ENCODE measurements at regions not wholly inside any gene's neighbourhood (a gene's known extent, or its start where the extent isn't known, plus 50 kb on each side); places are given as distances from the start of the nearest gene placed in this dataset.

DNA sequence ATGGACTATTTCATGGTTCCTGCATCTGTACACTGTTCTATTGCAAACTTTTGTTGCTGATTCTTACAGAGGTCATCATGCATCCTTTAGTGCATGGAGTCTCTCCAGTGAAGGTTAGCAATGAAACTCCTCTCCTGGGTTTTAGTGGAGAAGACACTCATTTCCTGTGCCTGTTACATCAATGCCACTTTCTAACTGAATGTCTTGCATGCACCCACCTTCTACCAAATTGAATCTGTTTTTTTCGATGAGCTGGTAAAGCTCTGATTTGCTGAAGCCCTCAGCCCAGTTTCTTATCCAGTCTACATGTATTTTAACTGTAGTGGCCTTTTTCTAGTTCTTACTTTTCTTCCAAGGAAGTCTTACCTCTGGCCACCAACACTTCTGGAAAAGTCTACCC, 591.8 kb upstream of the ADAMTS16 start:
- TF ChIP-seq, protein P1, sequence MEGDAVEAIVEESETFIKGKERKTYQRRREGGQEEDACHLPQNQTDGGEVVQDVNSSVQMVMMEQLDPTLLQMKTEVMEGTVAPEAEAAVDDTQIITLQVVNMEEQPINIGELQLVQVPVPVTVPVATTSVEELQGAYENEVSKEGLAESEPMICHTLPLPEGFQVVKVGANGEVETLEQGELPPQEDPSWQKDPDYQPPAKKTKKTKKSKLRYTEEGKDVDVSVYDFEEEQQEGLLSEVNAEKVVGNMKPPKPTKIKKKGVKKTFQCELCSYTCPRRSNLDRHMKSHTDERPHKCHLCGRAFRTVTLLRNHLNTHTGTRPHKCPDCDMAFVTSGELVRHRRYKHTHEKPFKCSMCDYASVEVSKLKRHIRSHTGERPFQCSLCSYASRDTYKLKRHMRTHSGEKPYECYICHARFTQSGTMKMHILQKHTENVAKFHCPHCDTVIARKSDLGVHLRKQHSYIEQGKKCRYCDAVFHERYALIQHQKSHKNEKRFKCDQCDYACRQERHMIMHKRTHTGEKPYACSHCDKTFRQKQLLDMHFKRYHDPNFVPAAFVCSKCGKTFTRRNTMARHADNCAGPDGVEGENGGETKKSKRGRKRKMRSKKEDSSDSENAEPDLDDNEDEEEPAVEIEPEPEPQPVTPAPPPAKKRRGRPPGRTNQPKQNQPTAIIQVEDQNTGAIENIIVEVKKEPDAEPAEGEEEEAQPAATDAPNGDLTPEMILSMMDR (IDR thresholded peaks at IDR 0.05): no peak
- no peak for TF ChIP-seq POLR2A (IDR thresholded peaks at IDR 0.05)
